GM12892 (cell line): ENCODE measurements at regions not wholly inside any gene's neighbourhood (a gene's known extent, or its start where the extent isn't known, plus 50 kb on each side); places are given as distances from the start of the nearest gene placed in this dataset.
A peak's percentile ranks its signal among the peaks of the same experiment; 100 is the strongest.

ENCODE experiments used
- DNase-seq: peaks from one replicate; pipeline ENCODE4 v3.0.0; 2011; ENCODE audit not compliant: insufficient read length
- FAIRE-seq: peaks from 2 replicates; lab custom pipeline; 2011; peaks lifted over from hg19 to GRCh38; lab: Jason Lieb, UNC
- POLR2A ChIP-seq: IDR thresholded peaks from 2 replicates; pipeline ENCODE4 v1.6.1; 2011; ENCODE audit warnings: low read depth, low read length, control low read depth
- POLR2AphosphoS5 ChIP-seq: IDR thresholded peaks from 2 replicates; pipeline ENCODE4 v1.6.1; 2011; ENCODE audit warnings: low read depth, low read length, control low read depth
- TAF1 ChIP-seq: IDR thresholded peaks from 2 replicates; pipeline ENCODE4 v1.6.1; 2011; ENCODE audit warnings: low read depth, mild to moderate bottlenecking, control low read depth, low read length, borderline replicate concordance

GRCh38 chr9:95753762-95754465 is 121.6 kb upstream of the ERCC6L2 start:
- TF ChIP-seq POLR2AphosphoS5: no peak
- TF ChIP-seq POLR2A: no peak
- TF ChIP-seq TAF1: no peak
- FAIRE-seq (no peak), DNase-seq (no peak)

GRCh38 chr9:95752129-95752731 is 123.3 kb upstream of the ERCC6L2 start:
- DNase-seq (no peak), FAIRE-seq (no peak)
- TF ChIP-seq POLR2A: no peak
- TF ChIP-seq POLR2AphosphoS5: no peak

- no peak for TF ChIP-seq POLR2AphosphoS5
- TF ChIP-seq TAF1: no peak
- TF ChIP-seq POLR2A: no peak
- DNase-seq: no peak
- FAIRE-seq: no peak
These were observed 124.0 kb upstream of the ERCC6L2 start for GRCh38 chr9:95751520-95751790.

- FAIRE-seq (peak; percentile 46), DNase-seq (no peak)
- TF ChIP-seq TAF1: no peak
- TF ChIP-seq POLR2AphosphoS5: no peak
- TF ChIP-seq POLR2A: no peak
These were observed 124.6 kb upstream of the ERCC6L2 start for GRCh38 chr9:95750725-95751519.

GRCh38 chr9:95749493-95749892 is 126.0 kb upstream of the ERCC6L2 start:
- FAIRE-seq: no peak
- DNase-seq: no peak
- TF ChIP-seq POLR2A (no peak), POLR2AphosphoS5 (no peak), TAF1 (no peak)

GRCh38 chr9:95746408-95747180 is 128.9 kb upstream of the ERCC6L2 start:
- no peak for FAIRE-seq
- no peak for TF ChIP-seq POLR2A
- no peak for TF ChIP-seq POLR2AphosphoS5
- no peak for TF ChIP-seq TAF1
- no peak for DNase-seq

- FAIRE-seq: no peak
- TF ChIP-seq POLR2A (no peak), POLR2AphosphoS5 (no peak), TAF1 (no peak)
These were observed 132.7 kb upstream of the ERCC6L2 start for GRCh38 chr9:95742821-95743220.

GRCh38 chr9:95741631-95742030 is 133.9 kb upstream of the ERCC6L2 start:
- no peak for TF ChIP-seq POLR2A
- FAIRE-seq (no peak), DNase-seq (no peak)

More at GRCh38 chr9:95742821-95743220, 132.7 kb upstream of the ERCC6L2 start:
- no peak for DNase-seq

- DNase-seq (no peak), FAIRE-seq (no peak)
- TF ChIP-seq POLR2AphosphoS5 (no peak), POLR2A (no peak), TAF1 (no peak)
These were observed 135.1 kb upstream of the ERCC6L2 start for GRCh38 chr9:95740217-95741004.

- TF ChIP-seq POLR2AphosphoS5 (no peak), TAF1 (no peak), POLR2A (no peak)
- DNase-seq (no peak), FAIRE-seq (no peak)
These were observed 137.1 kb upstream of the ERCC6L2 start for GRCh38 chr9:95738438-95738837.

GRCh38 chr9:95736891-95737522 is 138.5 kb upstream of the ERCC6L2 start:
- FAIRE-seq (no peak), DNase-seq (no peak)
- TF ChIP-seq POLR2A (no peak), POLR2AphosphoS5 (no peak), TAF1 (no peak)
